Adrenal gland (tissue), 9 donors: ENCODE measurements at regions not wholly inside any gene's neighbourhood (a gene's known extent, or its start where the extent isn't known, plus 50 kb on each side); places are given as distances from the start of the nearest gene placed in this dataset.

Experiments used
- DNase-seq, 7 donors: peaks; one replicate each; pipeline ENCODE4 v3.0.0-alpha.2; 2019 to 2020
- H3K27ac ChIP-seq, 5 donors: fragments of 200-600 bp; sonication (generic) in 4 of 5; 1 replicate in 3 of 5; 2 replicates in 2 of 5; pipeline versions ENCODE4 v1.5.1 to v1.8.0; 2016 to 2020; ENCODE audit warnings: mild to moderate bottlenecking in 1 of 5
- H3K27me3 ChIP-seq: fragments of 200-600 bp; 2 replicates; pipeline ENCODE4 v1.8.0; 2021
- H3K36me3 ChIP-seq, 2 donors: fragments of 200-600 bp; replicated peaks in 1 of 2; 1 replicate in 1 of 2; 2 replicates in 1 of 2; pipeline versions ENCODE4 v1.5.1 to v1.8.0; 2018 to 2022
- H3K4me1 ChIP-seq, 2 donors: fragments of 200-600 bp; replicated peaks in 1 of 2; 1 replicate in 1 of 2; 2 replicates in 1 of 2; pipeline versions ENCODE4 v1.5.1 to v1.8.0; 2018 to 2021
- H3K4me3 ChIP-seq, 4 donors: fragments of 200-600 bp; sonication (generic) in 3 of 4; one replicate each; pipeline ENCODE4 v1.5.1; 2016 to 2018
- H3K9me3 ChIP-seq, 3 donors: fragments of 200-600 bp; sonication (generic) in 1 of 3; replicated peaks in 1 of 3; 1 replicate in 2 of 3; 2 replicates in 1 of 3; pipeline versions ENCODE4 v1.5.1 to v1.8.0; 2016 to 2021
- CTCF ChIP-seq, 6 experiments: fragments of 450-650 bp in 4 of 6; fragments of 200-600 bp in 2 of 6; sonication (generic) in 1 of 6; IDR thresholded peaks; 1 replicate in 5 of 6; 2 replicates in 1 of 6; pipeline versions ENCODE4 v1.5.1 to v1.8.0; 2016 to 2021; ENCODE audit warnings: antibody characterized with exemption in 6 of 6, mild to moderate bottlenecking in 2 of 6, moderate library complexity in 1 of 6
- POLR2A ChIP-seq, 2 donors: fragments of 450-650 bp; IDR thresholded peaks; one replicate each; pipeline ENCODE4 v1.6.1; 2017; ENCODE audit warnings: antibody characterized with exemption in 2 of 2, mild to moderate bottlenecking in 2 of 2, moderate library complexity in 1 of 2
- WGBS, 4 donors: extraction: QIAGEN DNeasy Blood & Tissue Kit in 2 of 4; methylation state at CpG; one replicate each; pipeline versions ENCODE4 v1.1.5 to v1.1.7; 2013 to 2017; 5-methylcytosine and 5-hydroxymethylcytosine counted together
- intact Hi-C, 2 donors: fragments of 100-400 bp; cut with DNase I; formaldehyde crosslinking; loops; one replicate each; pipeline versions ENCODE4 v1.14.1 to v1.15.0; 2022 to 2023
- donor health status: healthy with polysubstance abuse.
- donor health status: Bipolar disorder and iron deficiency.
- donor health status: DM: yes; HTN: yes; CAD: no.
- donor health status: DM: no; HTN: no; CAD: no.
- donor health status: DM: no; HTN: no; CAD: no.

- no peak overlapping the region for H3K27ac ChIP-seq
- H3K4me1 ChIP-seq: no peaks in the 10 kb centered on the region
- no peak for DNase-seq
- H3K36me3 ChIP-seq: no peaks in the 10 kb centered on the region
- TF ChIP-seq CTCF (IDR thresholded peaks at IDR 0.05): no peak
- no peak for TF ChIP-seq POLR2A (IDR thresholded peaks at IDR 0.05)
- no peaks in the 10 kb centered on the region for H3K9me3 ChIP-seq
- intact Hi-C loops: no loop called here
- 74 to 86% (median 83%) methylated on average over 7 of the region's 7 CpGs for WGBS, 4 donors
- no peak overlapping the region for H3K4me3 ChIP-seq
- H3K27me3 ChIP-seq: no peaks in the 10 kb centered on the region
These were observed 79.3 kb upstream of the TNS3 start for GRCh38 chr7:47661051-47661714.

DNA sequence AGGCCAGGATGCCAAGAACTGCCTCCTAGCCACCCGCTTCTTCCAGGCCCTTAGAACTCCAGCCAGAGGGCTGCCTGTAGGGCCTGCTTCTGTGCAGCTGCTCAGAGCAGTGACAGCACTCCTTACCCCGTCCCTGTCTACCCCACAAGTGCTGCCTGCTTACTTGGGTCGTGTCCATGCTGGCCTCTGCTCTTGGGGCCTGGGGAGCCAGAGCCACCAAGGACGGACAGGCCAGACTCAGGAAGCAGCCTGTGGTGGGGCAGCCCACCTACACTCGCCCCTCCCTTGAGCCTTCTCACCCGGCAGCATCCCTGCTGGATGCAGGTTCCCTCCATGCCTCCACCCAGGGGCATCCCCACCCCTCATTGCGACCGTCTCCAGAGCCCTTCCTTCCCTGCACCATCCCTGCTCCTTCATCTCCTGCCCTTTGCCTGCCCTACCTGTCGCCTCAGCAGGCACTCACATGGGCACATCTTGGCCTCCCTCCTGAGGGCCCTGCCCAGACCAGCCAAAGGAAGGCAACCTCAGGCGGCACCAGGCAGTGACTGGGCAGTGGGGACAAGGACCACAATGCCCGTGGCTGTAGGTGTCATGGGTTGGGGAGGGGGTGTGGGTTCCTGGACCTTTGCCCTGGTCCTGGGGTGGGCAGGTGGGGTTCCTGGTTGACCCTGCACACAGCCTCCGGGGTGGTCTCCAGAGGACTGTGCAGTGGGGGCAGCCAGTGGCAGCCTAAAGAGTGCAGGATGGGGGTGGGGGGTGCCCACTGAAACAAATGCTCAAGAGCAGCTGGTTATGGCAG, 78.0 kb upstream of the TNS3 start:
- no peak overlapping the region for H3K27ac ChIP-seq
- peaks cover 0 to 6% of the 10 kb centered on the region in 2 donors for H3K4me1 ChIP-seq
- intact Hi-C loops: no loop called here
- H3K27me3 ChIP-seq: no peaks in the 10 kb centered on the region
- no peak overlapping the region for H3K4me3 ChIP-seq
- no peaks in the 10 kb centered on the region for H3K9me3 ChIP-seq
- no peaks in the 10 kb centered on the region for H3K36me3 ChIP-seq
- TF ChIP-seq POLR2A (IDR thresholded peaks at IDR 0.05) (no peak), CTCF (IDR thresholded peaks at IDR 0.05) (no peak)
- WGBS, 4 donors: 93 to 99% (median 95%) methylated on average over 9 to 12 of the region's 12 CpGs
- DNase-seq: no peak

DNA sequence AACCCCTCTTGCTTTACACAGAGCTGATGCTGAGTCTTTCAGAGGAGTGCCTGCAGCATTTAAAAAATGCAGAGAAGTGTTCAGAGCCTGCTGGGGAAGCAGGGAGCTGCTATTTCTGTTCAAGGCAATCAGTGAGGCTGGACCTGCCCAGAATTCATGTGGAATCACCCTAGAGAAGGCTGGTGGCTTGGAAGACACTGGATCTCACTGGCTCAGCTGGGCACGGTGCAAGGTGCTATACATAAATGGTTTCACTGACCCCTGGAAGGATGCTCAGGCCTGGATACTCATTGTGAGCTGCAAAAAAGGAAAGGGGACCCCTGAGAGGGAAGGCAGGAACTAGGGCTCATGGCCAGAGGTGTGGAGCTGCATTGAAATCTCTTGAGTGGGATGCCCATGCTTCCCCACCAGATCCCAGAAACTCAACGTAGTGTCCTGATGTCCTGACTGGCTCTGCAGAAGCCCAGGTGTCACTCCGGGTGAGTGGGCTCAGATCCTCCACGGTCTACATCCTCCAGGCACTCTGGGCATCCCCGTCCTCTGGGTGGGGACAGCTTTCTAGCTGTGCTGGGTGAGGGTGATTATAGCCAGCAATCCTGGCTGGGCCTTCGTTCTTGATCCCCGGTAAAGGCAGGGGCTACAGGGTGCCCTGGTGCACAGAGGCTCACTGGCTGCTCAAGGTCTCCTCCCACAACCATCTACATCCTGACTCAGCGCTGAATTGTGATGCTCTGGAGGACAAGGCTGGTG, 77.2 kb upstream of the TNS3 start:
- Histone ChIP-seq H3K36me3 (no peaks in the 10 kb centered on the region), H3K9me3 (no peaks in the 10 kb centered on the region), H3K27ac (no peak overlapping the region), H3K4me1 (peaks cover 2 to 11% of the 10 kb centered on the region in 2 donors), H3K4me3 (no peak overlapping the region), H3K27me3 (no peaks in the 10 kb centered on the region)
- TF ChIP-seq CTCF (IDR thresholded peaks at IDR 0.05) (no peak), POLR2A (IDR thresholded peaks at IDR 0.05) (no peak)
- intact Hi-C loops: no loop called here
- no peak for DNase-seq
- WGBS, 4 donors: 72 to 98% (median 92%) methylated on average over 4 to 8 of the region's 8 CpGs

DNA sequence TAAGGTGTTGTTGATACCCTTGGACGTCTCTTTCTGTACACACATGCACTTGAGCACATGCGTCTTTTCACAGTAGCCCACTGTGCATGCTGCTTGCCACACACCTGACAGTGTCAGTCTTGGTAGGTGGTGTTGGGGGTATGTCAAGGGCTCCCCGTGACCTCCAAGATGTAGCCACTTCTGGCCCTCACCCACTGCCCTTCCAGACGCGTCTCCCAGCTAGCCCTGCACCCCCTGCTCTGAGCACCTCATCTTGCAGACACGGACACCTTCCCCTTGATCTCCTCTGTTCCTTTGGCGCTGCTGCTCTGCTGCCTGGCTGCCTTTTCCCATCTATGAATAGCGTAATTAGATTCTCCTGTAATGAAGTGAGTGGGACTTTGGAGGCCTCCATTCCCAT, 75.2 kb upstream of the TNS3 start:
- Histone ChIP-seq H3K4me3 (no peak overlapping the region), H3K27me3 (no peaks in the 10 kb centered on the region), H3K4me1 (peaks cover 7 to 18% of the 10 kb centered on the region in 2 donors), H3K36me3 (no peaks in the 10 kb centered on the region), H3K27ac (no peak overlapping the region), H3K9me3 (no peaks in the 10 kb centered on the region)
- WGBS, 4 donors: 92 to 95% (median 93%) methylated on average over 8 of the region's 8 CpGs
- intact Hi-C loops: no loop called here
- DNase-seq: no peak
- no peak for TF ChIP-seq POLR2A (IDR thresholded peaks at IDR 0.05)
- no peak for TF ChIP-seq CTCF (IDR thresholded peaks at IDR 0.05)
